A549 (cell line): ENCODE measurements at regions not wholly inside any gene's neighbourhood (a gene's known extent, or its start where the extent isn't known, plus 50 kb on each side); places are given as distances from the start of the nearest gene placed in this dataset.

ENCODE experiments used
- BHLHE40 ChIP-seq: IDR thresholded peaks from 2 replicates; pipeline ENCODE4 v1.6.1; 2012; ENCODE audit warnings: low read depth, low read length, inconsistent platforms
- CTCF ChIP-seq: fragments of >200 bp; sonication (Bioruptor Twin); formaldehyde crosslinking; IDR thresholded peaks from 3 replicates; pipeline ENCODE4 v1.5.1; 2016
- MAX ChIP-seq: IDR thresholded peaks from 2 replicates; pipeline ENCODE4 v1.6.1; 2012
- ZC3H11A ChIP-seq: fragments of 450-650 bp; IDR thresholded peaks from 2 replicates; pipeline ENCODE4 v1.6.1; 2014; ENCODE audit warnings: antibody characterized with exemption, mild to moderate bottlenecking
- ZFP36 ChIP-seq: fragments of 450-650 bp; IDR thresholded peaks from 2 replicates; pipeline ENCODE4 v1.6.1; 2014; ENCODE audit warnings: borderline replicate concordance; ENCODE audit not compliant: partially characterized antibody

DNA sequence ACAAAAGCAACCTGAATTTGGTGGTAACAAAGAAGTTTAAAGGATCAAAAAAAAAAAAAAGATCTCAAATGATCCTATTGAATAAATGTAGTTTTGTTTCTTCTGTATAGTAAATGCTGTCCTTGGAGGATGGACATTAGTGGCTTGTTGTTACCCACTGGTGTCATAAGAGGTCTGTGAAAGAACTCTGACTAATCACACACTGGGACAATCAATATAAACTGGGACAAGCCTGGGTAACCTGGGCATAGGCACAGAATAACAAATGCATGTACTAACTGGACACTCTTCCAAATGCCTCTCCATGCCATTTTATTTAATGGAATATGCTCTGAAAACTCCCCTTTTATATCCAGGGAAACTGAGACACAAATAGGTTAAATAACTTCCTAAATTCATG, 241.4 kb downstream of the DOK5 start:
- TF ChIP-seq CTCF: no peak
- no peak for TF ChIP-seq BHLHE40
- no peak for TF ChIP-seq ZC3H11A
- no peak for TF ChIP-seq ZFP36
- TF ChIP-seq MAX: no peak
